ENCODE measurements at regions not wholly inside any gene's neighbourhood (a gene's known extent, or its start where the extent isn't known, plus 50 kb on each side); places are given as distances from the start of the nearest gene placed in this dataset.

GRCh38 chr20:48311956-48312355 lies 515.8 kb downstream of the PREX1 start:
- DNase-seq (ENCODE audit: low spot score) = no peak
- Mint-ChIP-seq H3K4me3 (ENCODE audit: low read depth) (no peak overlapping the region), H3K27ac (no peak overlapping the region), H3K9me3 (no peaks in the 10 kb centered on the region), H3K36me3 (ENCODE audit: low read depth) (no peaks in the 10 kb centered on the region), H3K27me3 (ENCODE audit: low read depth) (peaks cover 1% of the 10 kb centered on the region), H3K4me1 (ENCODE audit: low read depth) (no peaks in the 10 kb centered on the region)
- intact Hi-C loops (cut with micrococcal nuclease) = no loop called here

- H3K36me3 Mint-ChIP-seq (ENCODE audit: low read depth) = no peaks in the 10 kb centered on the region
- no peak overlapping the region for H3K27ac Mint-ChIP-seq
- no peak for DNase-seq (ENCODE audit: low spot score)
- H3K27me3 Mint-ChIP-seq (ENCODE audit: low read depth) = no peaks in the 10 kb centered on the region
- intact Hi-C loops (cut with micrococcal nuclease) = no loop called here
- H3K9me3 Mint-ChIP-seq = no peaks in the 10 kb centered on the region
- no peak overlapping the region for H3K4me3 Mint-ChIP-seq (ENCODE audit: low read depth)
- no peaks in the 10 kb centered on the region for H3K4me1 Mint-ChIP-seq (ENCODE audit: low read depth)
These were observed 517.5 kb downstream of the PREX1 start for GRCh38 chr20:48310305-48310704.

- Mint-ChIP-seq H3K4me1 (ENCODE audit: low read depth) (no peaks in the 10 kb centered on the region), H3K9me3 (no peaks in the 10 kb centered on the region), H3K27ac (no peak overlapping the region), H3K27me3 (ENCODE audit: low read depth) (no peaks in the 10 kb centered on the region), H3K4me3 (ENCODE audit: low read depth) (no peak overlapping the region), H3K36me3 (ENCODE audit: low read depth) (no peaks in the 10 kb centered on the region)
- intact Hi-C loops (cut with micrococcal nuclease) = no loop called here
- DNase-seq (ENCODE audit: low spot score) = no peak
These were observed 518.5 kb downstream of the PREX1 start for GRCh38 chr20:48309293-48309692.

- no peaks in the 10 kb centered on the region for H3K9me3 Mint-ChIP-seq
- H3K4me1 Mint-ChIP-seq (ENCODE audit: low read depth) = no peaks in the 10 kb centered on the region
- no peak overlapping the region for H3K27ac Mint-ChIP-seq
- no peak for DNase-seq (ENCODE audit: low spot score)
- H3K36me3 Mint-ChIP-seq (ENCODE audit: low read depth) = no peaks in the 10 kb centered on the region
- intact Hi-C loops (cut with micrococcal nuclease) = no loop called here
- no peaks in the 10 kb centered on the region for H3K27me3 Mint-ChIP-seq (ENCODE audit: low read depth)
- no peak overlapping the region for H3K4me3 Mint-ChIP-seq (ENCODE audit: low read depth)
These were observed 518.9 kb downstream of the PREX1 start for GRCh38 chr20:48308882-48309281.

- intact Hi-C loops (cut with micrococcal nuclease) = no loop called here
- no peak for DNase-seq (ENCODE audit: low spot score)
These were observed 519.5 kb downstream of the PREX1 start for GRCh38 chr20:48308232-48308781.

GRCh38 chr20:48307277-48307676 lies 520.5 kb downstream of the PREX1 start:
- intact Hi-C loops (cut with micrococcal nuclease) = no loop called here
- H3K9me3 Mint-ChIP-seq = no peaks in the 10 kb centered on the region
- H3K4me1 Mint-ChIP-seq (ENCODE audit: low read depth) = no peaks in the 10 kb centered on the region

More at GRCh38 chr20:48308232-48308781, 519.5 kb downstream of the PREX1 start:
- Mint-ChIP-seq H3K4me1 (ENCODE audit: low read depth) (no peaks in the 10 kb centered on the region), H3K27ac (no peak overlapping the region), H3K4me3 (ENCODE audit: low read depth) (no peak overlapping the region), H3K36me3 (ENCODE audit: low read depth) (no peaks in the 10 kb centered on the region), H3K27me3 (ENCODE audit: low read depth) (no peaks in the 10 kb centered on the region), H3K9me3 (no peaks in the 10 kb centered on the region)

GRCh38 chr20:48302844-48303542 lies 517.7 kb upstream of the SULF2 start:
- no peaks in the 10 kb centered on the region for H3K4me1 Mint-ChIP-seq (ENCODE audit: low read depth)
- H3K27ac Mint-ChIP-seq = no peak overlapping the region
- H3K27me3 Mint-ChIP-seq (ENCODE audit: low read depth) = no peaks in the 10 kb centered on the region
- intact Hi-C loops (cut with micrococcal nuclease) = no loop called here
- H3K36me3 Mint-ChIP-seq (ENCODE audit: low read depth) = no peaks in the 10 kb centered on the region
- no peak for DNase-seq (ENCODE audit: low spot score)
- no peaks in the 10 kb centered on the region for H3K9me3 Mint-ChIP-seq
- H3K4me3 Mint-ChIP-seq (ENCODE audit: low read depth) = no peak overlapping the region

More at GRCh38 chr20:48307277-48307676, 520.5 kb downstream of the PREX1 start:
- no peak overlapping the region for H3K27ac Mint-ChIP-seq
- no peaks in the 10 kb centered on the region for H3K36me3 Mint-ChIP-seq (ENCODE audit: low read depth)
- DNase-seq (ENCODE audit: low spot score) = no peak
- H3K27me3 Mint-ChIP-seq (ENCODE audit: low read depth) = no peaks in the 10 kb centered on the region
- no peak overlapping the region for H3K4me3 Mint-ChIP-seq (ENCODE audit: low read depth)

GRCh38 chr20:48302149-48302548 lies 516.9 kb upstream of the SULF2 start:
- no peaks in the 10 kb centered on the region for H3K9me3 Mint-ChIP-seq
- H3K4me3 Mint-ChIP-seq (ENCODE audit: low read depth) = no peak overlapping the region
- no peaks in the 10 kb centered on the region for H3K27me3 Mint-ChIP-seq (ENCODE audit: low read depth)
- intact Hi-C loops (cut with micrococcal nuclease) = no loop called here
- no peak for DNase-seq (ENCODE audit: low spot score)
- no peak overlapping the region for H3K27ac Mint-ChIP-seq
- H3K36me3 Mint-ChIP-seq (ENCODE audit: low read depth) = no peaks in the 10 kb centered on the region
- H3K4me1 Mint-ChIP-seq (ENCODE audit: low read depth) = no peaks in the 10 kb centered on the region

GRCh38 chr20:48301189-48301588 lies 515.9 kb upstream of the SULF2 start:
- intact Hi-C loops (cut with micrococcal nuclease) = no loop called here
- Mint-ChIP-seq H3K27me3 (ENCODE audit: low read depth) (no peaks in the 10 kb centered on the region), H3K9me3 (no peaks in the 10 kb centered on the region), H3K4me3 (ENCODE audit: low read depth) (no peak overlapping the region), H3K4me1 (ENCODE audit: low read depth) (no peaks in the 10 kb centered on the region), H3K36me3 (ENCODE audit: low read depth) (no peaks in the 10 kb centered on the region), H3K27ac (no peak overlapping the region)
- no peak for DNase-seq (ENCODE audit: low spot score)

GRCh38 chr20:48300529-48300928 lies 515.2 kb upstream of the SULF2 start:
- Mint-ChIP-seq H3K36me3 (ENCODE audit: low read depth) (no peaks in the 10 kb centered on the region), H3K4me1 (ENCODE audit: low read depth) (no peaks in the 10 kb centered on the region), H3K4me3 (ENCODE audit: low read depth) (no peak overlapping the region), H3K9me3 (no peaks in the 10 kb centered on the region), H3K27me3 (ENCODE audit: low read depth) (peaks cover 2% of the 10 kb centered on the region), H3K27ac (no peak overlapping the region)
- DNase-seq (ENCODE audit: low spot score) = no peak
- intact Hi-C loops (cut with micrococcal nuclease) = no loop called here

- H3K4me1 Mint-ChIP-seq (ENCODE audit: low read depth) = no peaks in the 10 kb centered on the region
These were observed 513.7 kb upstream of the SULF2 start for GRCh38 chr20:48298851-48299484.

GRCh38 chr20:48298433-48298832 lies 513.2 kb upstream of the SULF2 start:
- no peak for DNase-seq (ENCODE audit: low spot score)
- Mint-ChIP-seq H3K4me3 (ENCODE audit: low read depth) (no peak overlapping the region), H3K36me3 (ENCODE audit: low read depth) (no peaks in the 10 kb centered on the region), H3K4me1 (ENCODE audit: low read depth) (no peaks in the 10 kb centered on the region), H3K9me3 (no peaks in the 10 kb centered on the region), H3K27me3 (ENCODE audit: low read depth) (peaks cover 6% of the 10 kb centered on the region), H3K27ac (no peak overlapping the region)
- intact Hi-C loops (cut with micrococcal nuclease) = no loop called here

More at GRCh38 chr20:48298851-48299484, 513.7 kb upstream of the SULF2 start:
- H3K9me3 Mint-ChIP-seq = no peaks in the 10 kb centered on the region
- intact Hi-C loops (cut with micrococcal nuclease) = no loop called here
- H3K36me3 Mint-ChIP-seq (ENCODE audit: low read depth) = no peaks in the 10 kb centered on the region
- H3K27me3 Mint-ChIP-seq (ENCODE audit: low read depth) = peaks cover 4% of the 10 kb centered on the region
- no peak for DNase-seq (ENCODE audit: low spot score)
- no peak overlapping the region for H3K27ac Mint-ChIP-seq
- no peak overlapping the region for H3K4me3 Mint-ChIP-seq (ENCODE audit: low read depth)

GRCh38 chr20:48295966-48296421 lies 510.7 kb upstream of the SULF2 start:
- peaks cover 8% of the 10 kb centered on the region for H3K27me3 Mint-ChIP-seq (ENCODE audit: low read depth)
- intact Hi-C loops (cut with micrococcal nuclease) = no loop called here
- H3K4me1 Mint-ChIP-seq (ENCODE audit: low read depth) = no peaks in the 10 kb centered on the region
- H3K4me3 Mint-ChIP-seq (ENCODE audit: low read depth) = no peak overlapping the region
- DNase-seq (ENCODE audit: low spot score) = no peak
- no peaks in the 10 kb centered on the region for H3K36me3 Mint-ChIP-seq (ENCODE audit: low read depth)
- H3K9me3 Mint-ChIP-seq = no peaks in the 10 kb centered on the region
- H3K27ac Mint-ChIP-seq = no peak overlapping the region
